ENCODE measurements at regions not wholly inside any gene's neighbourhood (a gene's known extent, or its start where the extent isn't known, plus 50 kb on each side); places are given as distances from the start of the nearest gene placed in this dataset.

- TF ChIP-seq TCF12 (IDR thresholded peaks at IDR 0.05; ENCODE audit: low read depth, low read length) (no peak), SIX5 (IDR thresholded peaks at IDR 0.05; ENCODE audit: low read depth, low read length) (no peak), JUN (IDR thresholded peaks at IDR 0.05; ENCODE audit: low read depth, low read length) (no peak), EZH2 (IDR thresholded peaks at IDR 0.05; ENCODE audit: low read depth, low read length, severe bottlenecking) (no peak), CTCF (IDR thresholded peaks at IDR 0.05; ENCODE audit: control extremely low read depth in 1 of 3, insufficient read depth in 1 of 3, low read depth in 1 of 3, low read length in 3 of 3) (no peak), POLR2A (IDR thresholded peaks at IDR 0.05; ENCODE audit: control extremely low read depth in 1 of 2, low read depth in 2 of 2, low read length in 2 of 2) (no peak), CEBPB (IDR thresholded peaks at IDR 0.05; ENCODE audit: low read depth, low read length) (no peak)
Measured at GRCh38 chr14:51512316-51512715, 139.4 kb upstream of the FRMD6 start.

Data from H1 (cell line).